Coronary artery (tissue), 2 donors: ENCODE measurements at regions not wholly inside any gene's neighbourhood (a gene's known extent, or its start where the extent isn't known, plus 50 kb on each side); places are given as distances from the start of the nearest gene placed in this dataset.

Source experiments
- DNase-seq: peaks from one replicate; pipeline ENCODE4 v3.0.0-alpha.2; 2017; ENCODE audit warnings: low spot score
- H3K27ac ChIP-seq, 2 donors: fragments of 200-600 bp; sonication (generic); one replicate each; pipeline ENCODE4 v1.5.1; 2016 to 2019
- H3K4me3 ChIP-seq: fragments of 200-600 bp; sonication (generic); 2 replicates; pipeline ENCODE4 v1.5.1; 2016; ENCODE audit warnings: mild to moderate bottlenecking, moderate library complexity
- CTCF ChIP-seq: fragments of 200-600 bp; sonication (generic); IDR thresholded peaks from one replicate; pipeline ENCODE4 v1.5.1; 2019; ENCODE audit warnings: antibody characterized with exemption

GRCh38 chr18:27763936-27764335 is 413.0 kb downstream of the CDH2 start:
- Histone ChIP-seq H3K4me3 (no peak overlapping the region), H3K27ac (no peak overlapping the region)
- no peak for TF ChIP-seq CTCF
- DNase-seq = no peak

GRCh38 chr18:27763341-27763740 is 413.6 kb downstream of the CDH2 start:
- no peak for TF ChIP-seq CTCF
- no peak for DNase-seq
- Histone ChIP-seq H3K4me3 (no peak overlapping the region), H3K27ac (no peak overlapping the region)

GRCh38 chr18:27762054-27762453 is 414.9 kb downstream of the CDH2 start:
- no peak overlapping the region for H3K27ac ChIP-seq
- H3K4me3 ChIP-seq = no peak overlapping the region
- DNase-seq = no peak
- TF ChIP-seq CTCF = no peak

GRCh38 chr18:27752944-27753343 is 424.0 kb downstream of the CDH2 start:
- TF ChIP-seq CTCF = no peak
- H3K27ac ChIP-seq = no peak overlapping the region
- H3K4me3 ChIP-seq = no peak overlapping the region
- no peak for DNase-seq

- TF ChIP-seq CTCF = no peak
- DNase-seq = no peak
- H3K27ac ChIP-seq = no peak overlapping the region
- H3K4me3 ChIP-seq = no peak overlapping the region
Measured at GRCh38 chr18:27750923-27751322, 426.0 kb downstream of the CDH2 start.

GRCh38 chr18:27750014-27750413 is 426.9 kb downstream of the CDH2 start:
- Histone ChIP-seq H3K27ac (no peak overlapping the region), H3K4me3 (no peak overlapping the region)
- no peak for DNase-seq
- TF ChIP-seq CTCF = no peak

GRCh38 chr18:27749194-27749593 is 427.7 kb downstream of the CDH2 start:
- TF ChIP-seq CTCF = no peak
- no peak overlapping the region for H3K4me3 ChIP-seq
- DNase-seq = no peak
- H3K27ac ChIP-seq = no peak overlapping the region
